WTC11 (cell line): ENCODE measurements at regions not wholly inside any gene's neighbourhood (a gene's known extent, or its start where the extent isn't known, plus 50 kb on each side); places are given as distances from the start of the nearest gene placed in this dataset.

Source experiments
- ATAC-seq: fragments of 200-7000 bp; cut with Tn5 transposase; 2 replicates; pipeline ENCODE4 v1.10.0; 2021; ENCODE audit warnings: mild to moderate bottlenecking, moderate library complexity
- CTCF ChIA-PET: fragments of 300-600 bp; sonication (Branson Sonifier 250); formaldehyde crosslinking; loops from one replicate; lab custom pipeline; 2021; ENCODE audit warnings: antibody characterized with exemption; lab: Charles Lee
- POLR2A ChIA-PET: fragments of 350-600 bp; sonication (Branson Sonifier 250); formaldehyde crosslinking; loops from one replicate; lab custom pipeline; 2021; ENCODE audit warnings: antibody characterized with exemption; lab: Charles Lee
- DNase-seq: peaks from one replicate; pipeline ENCODE4 v3.0.0; 2021; ENCODE audit warnings: low spot score
- H3K27ac Mint-ChIP-seq: 2 replicates; pipeline ENCODE4 v1.8.0; 2021; ENCODE audit warnings: mixed read lengths
- H3K27me3 Mint-ChIP-seq: 2 replicates; pipeline ENCODE4 v1.8.0; 2021; ENCODE audit warnings: low read depth, mild to moderate bottlenecking, moderate library complexity, mixed read lengths
- H3K36me3 Mint-ChIP-seq: 2 replicates; pipeline ENCODE4 v1.8.0; 2021; ENCODE audit warnings: mixed read lengths
- H3K4me1 Mint-ChIP-seq: 2 replicates; pipeline ENCODE4 v1.8.0; 2022; ENCODE audit warnings: mixed read lengths
- H3K4me3 Mint-ChIP-seq: 2 replicates; pipeline ENCODE4 v1.8.0; 2021; ENCODE audit warnings: mild to moderate bottlenecking, moderate library complexity, mixed read lengths
- H3K9me3 Mint-ChIP-seq: 2 replicates; pipeline ENCODE4 v1.8.0; 2021; ENCODE audit warnings: mixed read lengths
- EMX1 ChIP-seq: fragments of 250-450 bp; sonication (Bioruptor Pico); IDR thresholded peaks from 2 replicates; pipeline ENCODE4 v1.8.0; 2021; ENCODE audit warnings: mild to moderate bottlenecking
- FOXJ3 ChIP-seq: sonication (generic); formaldehyde crosslinking; IDR thresholded peaks from 2 replicates; pipeline ENCODE4 v1.9.0; 2021; ENCODE audit warnings: missing genetic modification reagents, mild to moderate bottlenecking, borderline replicate concordance
- GABPB1 ChIP-seq: sonication (generic); formaldehyde crosslinking; IDR thresholded peaks from 2 replicates; pipeline ENCODE4 v1.8.1; 2023; ENCODE audit warnings: mild to moderate bottlenecking, missing genetic modification reagents
- GRHL2 ChIP-seq: fragments of 250-450 bp; sonication (Bioruptor Pico); IDR thresholded peaks from 2 replicates; pipeline ENCODE4 v1.8.0; 2022; ENCODE audit warnings: mild to moderate bottlenecking, moderate library complexity; ENCODE audit not compliant: insufficient replicate concordance, severe bottlenecking
- HMGA2 ChIP-seq: fragments of 250-450 bp; sonication (Bioruptor Pico); IDR thresholded peaks from 2 replicates; pipeline ENCODE4 v1.4.0; 2021; ENCODE audit warnings: mild to moderate bottlenecking, moderate library complexity
- JUN ChIP-seq: sonication (generic); formaldehyde crosslinking; IDR thresholded peaks from 2 replicates; pipeline ENCODE4 v1.8.0; 2023; ENCODE audit warnings: mild to moderate bottlenecking, missing genetic modification reagents
- NFYB ChIP-seq: sonication (generic); formaldehyde crosslinking; conservative IDR thresholded peaks from 2 replicates; pipeline ENCODE4 v1.8.0; 2022; ENCODE audit warnings: low read depth, missing genetic modification reagents
- NR2C2 ChIP-seq: sonication (generic); formaldehyde crosslinking; IDR thresholded peaks from 2 replicates; pipeline ENCODE4 v1.8.0; 2022; ENCODE audit warnings: mild to moderate bottlenecking, missing genetic modification reagents
- OVOL2 ChIP-seq: fragments of 250-450 bp; sonication (Bioruptor Pico); IDR thresholded peaks from 2 replicates; pipeline ENCODE4 v1.9.0; 2021; ENCODE audit warnings: mild to moderate bottlenecking, borderline replicate concordance
- RORB ChIP-seq: fragments of 250-450 bp; sonication (Bioruptor Pico); IDR thresholded peaks from 2 replicates; pipeline ENCODE4 v1.9.0; 2021; ENCODE audit warnings: mild to moderate bottlenecking
- ZNF317 ChIP-seq: sonication (generic); formaldehyde crosslinking; IDR thresholded peaks from 2 replicates; pipeline ENCODE4 v1.8.1; 2023; ENCODE audit warnings: low read depth, mild to moderate bottlenecking, moderate library complexity, missing genetic modification reagents, borderline replicate concordance
- ZNF396 ChIP-seq: fragments of 250-450 bp; sonication (Bioruptor Pico); IDR thresholded peaks from 2 replicates; pipeline ENCODE4 v1.8.0; 2021; ENCODE audit warnings: mild to moderate bottlenecking, moderate library complexity, borderline replicate concordance
- TF ChIP-seq, protein P1 (sequence below): sonication (generic); formaldehyde crosslinking; IDR thresholded peaks from 2 replicates; pipeline ENCODE4 v1.8.0; 2022; ENCODE audit warnings: missing genetic modification reagents
- TF ChIP-seq, protein P2 (sequence below): sonication (generic); formaldehyde crosslinking; IDR thresholded peaks from 2 replicates; pipeline ENCODE4 v1.8.1; 2022; ENCODE audit warnings: mild to moderate bottlenecking, moderate library complexity, missing genetic modification reagents
- TF ChIP-seq, protein P3 (sequence below): sonication (generic); formaldehyde crosslinking; IDR thresholded peaks from 2 replicates; pipeline ENCODE4 v1.8.0; 2023; ENCODE audit warnings: missing genetic modification reagents, mild to moderate bottlenecking, borderline replicate concordance
- TF ChIP-seq, protein P4 (sequence below): fragments of 250-450 bp; sonication (Bioruptor Pico); IDR thresholded peaks from 2 replicates; pipeline ENCODE4 v1.9.0; 2021; ENCODE audit warnings: mild to moderate bottlenecking
- TF ChIP-seq, protein P5 (sequence below): sonication (generic); formaldehyde crosslinking; IDR thresholded peaks from 2 replicates; pipeline ENCODE4 v1.8.1; 2022; ENCODE audit warnings: missing genetic modification reagents, borderline replicate concordance

- Mint-ChIP-seq H3K4me1 (peaks cover 11% of the 10 kb centered on the region), H3K4me3 (no peak overlapping the region), H3K9me3 (no peaks in the 10 kb centered on the region), H3K27me3 (peaks cover 2% of the 10 kb centered on the region), H3K36me3 (no peaks in the 10 kb centered on the region), H3K27ac (no peak overlapping the region)
- CTCF ChIA-PET: interaction anchor here (0.8 to 4.4 kb wide), 3 partner anchors 10 to 249 kb away, joined by 3 to 24 read pairs (median 13); no protein-coding TSS in a partner anchor
- ATAC-seq (no peak), DNase-seq (no peak)
- POLR2A ChIA-PET: no interaction called here
- TF ChIP-seq GRHL2 (no peak), GABPB1 (CRISPR knock-in tag) (no peak)
Observed at GRCh38 chrX:110408949-110409588, 50.4 kb downstream of the RTL9 start.

- Mint-ChIP-seq H3K27me3 (peaks cover 4% of the 10 kb centered on the region), H3K4me3 (no peak overlapping the region), H3K27ac (no peak overlapping the region), H3K4me1 (peaks cover 7% of the 10 kb centered on the region), H3K9me3 (no peaks in the 10 kb centered on the region), H3K36me3 (no peaks in the 10 kb centered on the region)
- POLR2A ChIA-PET: no interaction called here
- DNase-seq (no peak), ATAC-seq (no peak)
- TF ChIP-seq OVOL2 (CRISPR knock-in tag): no peak
- TF ChIP-seq NFYB: no peak
- no peak for TF ChIP-seq ZNF317 (CRISPR knock-in tag)
- TF ChIP-seq RORB (CRISPR knock-in tag): no peak
- TF ChIP-seq, protein P1, sequence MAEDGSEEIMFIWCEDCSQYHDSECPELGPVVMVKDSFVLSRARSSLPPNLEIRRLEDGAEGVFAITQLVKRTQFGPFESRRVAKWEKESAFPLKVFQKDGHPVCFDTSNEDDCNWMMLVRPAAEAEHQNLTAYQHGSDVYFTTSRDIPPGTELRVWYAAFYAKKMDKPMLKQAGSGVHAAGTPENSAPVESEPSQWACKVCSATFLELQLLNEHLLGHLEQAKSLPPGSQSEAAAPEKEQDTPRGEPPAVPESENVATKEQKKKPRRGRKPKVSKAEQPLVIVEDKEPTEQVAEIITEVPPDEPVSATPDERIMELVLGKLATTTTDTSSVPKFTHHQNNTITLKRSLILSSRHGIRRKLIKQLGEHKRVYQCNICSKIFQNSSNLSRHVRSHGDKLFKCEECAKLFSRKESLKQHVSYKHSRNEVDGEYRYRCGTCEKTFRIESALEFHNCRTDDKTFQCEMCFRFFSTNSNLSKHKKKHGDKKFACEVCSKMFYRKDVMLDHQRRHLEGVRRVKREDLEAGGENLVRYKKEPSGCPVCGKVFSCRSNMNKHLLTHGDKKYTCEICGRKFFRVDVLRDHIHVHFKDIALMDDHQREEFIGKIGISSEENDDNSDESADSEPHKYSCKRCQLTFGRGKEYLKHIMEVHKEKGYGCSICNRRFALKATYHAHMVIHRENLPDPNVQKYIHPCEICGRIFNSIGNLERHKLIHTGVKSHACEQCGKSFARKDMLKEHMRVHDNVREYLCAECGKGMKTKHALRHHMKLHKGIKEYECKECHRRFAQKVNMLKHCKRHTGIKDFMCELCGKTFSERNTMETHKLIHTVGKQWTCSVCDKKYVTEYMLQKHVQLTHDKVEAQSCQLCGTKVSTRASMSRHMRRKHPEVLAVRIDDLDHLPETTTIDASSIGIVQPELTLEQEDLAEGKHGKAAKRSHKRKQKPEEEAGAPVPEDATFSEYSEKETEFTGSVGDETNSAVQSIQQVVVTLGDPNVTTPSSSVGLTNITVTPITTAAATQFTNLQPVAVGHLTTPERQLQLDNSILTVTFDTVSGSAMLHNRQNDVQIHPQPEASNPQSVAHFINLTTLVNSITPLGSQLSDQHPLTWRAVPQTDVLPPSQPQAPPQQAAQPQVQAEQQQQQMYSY: no peak
- TF ChIP-seq, protein P2, sequence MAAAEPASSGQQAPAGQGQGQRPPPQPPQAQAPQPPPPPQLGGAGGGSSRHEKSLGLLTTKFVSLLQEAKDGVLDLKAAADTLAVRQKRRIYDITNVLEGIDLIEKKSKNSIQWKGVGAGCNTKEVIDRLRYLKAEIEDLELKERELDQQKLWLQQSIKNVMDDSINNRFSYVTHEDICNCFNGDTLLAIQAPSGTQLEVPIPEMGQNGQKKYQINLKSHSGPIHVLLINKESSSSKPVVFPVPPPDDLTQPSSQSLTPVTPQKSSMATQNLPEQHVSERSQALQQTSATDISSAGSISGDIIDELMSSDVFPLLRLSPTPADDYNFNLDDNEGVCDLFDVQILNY (CRISPR knock-in tag): no peak
- no peak for TF ChIP-seq JUN (CRISPR knock-in tag)
- TF ChIP-seq, protein P3, sequence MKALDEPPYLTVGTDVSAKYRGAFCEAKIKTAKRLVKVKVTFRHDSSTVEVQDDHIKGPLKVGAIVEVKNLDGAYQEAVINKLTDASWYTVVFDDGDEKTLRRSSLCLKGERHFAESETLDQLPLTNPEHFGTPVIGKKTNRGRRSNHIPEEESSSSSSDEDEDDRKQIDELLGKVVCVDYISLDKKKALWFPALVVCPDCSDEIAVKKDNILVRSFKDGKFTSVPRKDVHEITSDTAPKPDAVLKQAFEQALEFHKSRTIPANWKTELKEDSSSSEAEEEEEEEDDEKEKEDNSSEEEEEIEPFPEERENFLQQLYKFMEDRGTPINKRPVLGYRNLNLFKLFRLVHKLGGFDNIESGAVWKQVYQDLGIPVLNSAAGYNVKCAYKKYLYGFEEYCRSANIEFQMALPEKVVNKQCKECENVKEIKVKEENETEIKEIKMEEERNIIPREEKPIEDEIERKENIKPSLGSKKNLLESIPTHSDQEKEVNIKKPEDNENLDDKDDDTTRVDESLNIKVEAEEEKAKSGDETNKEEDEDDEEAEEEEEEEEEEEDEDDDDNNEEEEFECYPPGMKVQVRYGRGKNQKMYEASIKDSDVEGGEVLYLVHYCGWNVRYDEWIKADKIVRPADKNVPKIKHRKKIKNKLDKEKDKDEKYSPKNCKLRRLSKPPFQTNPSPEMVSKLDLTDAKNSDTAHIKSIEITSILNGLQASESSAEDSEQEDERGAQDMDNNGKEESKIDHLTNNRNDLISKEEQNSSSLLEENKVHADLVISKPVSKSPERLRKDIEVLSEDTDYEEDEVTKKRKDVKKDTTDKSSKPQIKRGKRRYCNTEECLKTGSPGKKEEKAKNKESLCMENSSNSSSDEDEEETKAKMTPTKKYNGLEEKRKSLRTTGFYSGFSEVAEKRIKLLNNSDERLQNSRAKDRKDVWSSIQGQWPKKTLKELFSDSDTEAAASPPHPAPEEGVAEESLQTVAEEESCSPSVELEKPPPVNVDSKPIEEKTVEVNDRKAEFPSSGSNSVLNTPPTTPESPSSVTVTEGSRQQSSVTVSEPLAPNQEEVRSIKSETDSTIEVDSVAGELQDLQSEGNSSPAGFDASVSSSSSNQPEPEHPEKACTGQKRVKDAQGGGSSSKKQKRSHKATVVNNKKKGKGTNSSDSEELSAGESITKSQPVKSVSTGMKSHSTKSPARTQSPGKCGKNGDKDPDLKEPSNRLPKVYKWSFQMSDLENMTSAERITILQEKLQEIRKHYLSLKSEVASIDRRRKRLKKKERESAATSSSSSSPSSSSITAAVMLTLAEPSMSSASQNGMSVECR (CRISPR knock-in tag): no peak
- no peak for TF ChIP-seq EMX1 (CRISPR knock-in tag)
- no peak for TF ChIP-seq FOXJ3 (CRISPR knock-in tag)
- TF ChIP-seq, protein P4, sequence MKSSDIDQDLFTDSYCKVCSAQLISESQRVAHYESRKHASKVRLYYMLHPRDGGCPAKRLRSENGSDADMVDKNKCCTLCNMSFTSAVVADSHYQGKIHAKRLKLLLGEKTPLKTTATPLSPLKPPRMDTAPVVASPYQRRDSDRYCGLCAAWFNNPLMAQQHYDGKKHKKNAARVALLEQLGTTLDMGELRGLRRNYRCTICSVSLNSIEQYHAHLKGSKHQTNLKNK: no peak
- TF ChIP-seq NR2C2 (CRISPR knock-in tag): no peak
- no peak for TF ChIP-seq HMGA2 (CRISPR knock-in tag)
- no peak for TF ChIP-seq ZNF396 (CRISPR knock-in tag)
- TF ChIP-seq, protein P5, sequence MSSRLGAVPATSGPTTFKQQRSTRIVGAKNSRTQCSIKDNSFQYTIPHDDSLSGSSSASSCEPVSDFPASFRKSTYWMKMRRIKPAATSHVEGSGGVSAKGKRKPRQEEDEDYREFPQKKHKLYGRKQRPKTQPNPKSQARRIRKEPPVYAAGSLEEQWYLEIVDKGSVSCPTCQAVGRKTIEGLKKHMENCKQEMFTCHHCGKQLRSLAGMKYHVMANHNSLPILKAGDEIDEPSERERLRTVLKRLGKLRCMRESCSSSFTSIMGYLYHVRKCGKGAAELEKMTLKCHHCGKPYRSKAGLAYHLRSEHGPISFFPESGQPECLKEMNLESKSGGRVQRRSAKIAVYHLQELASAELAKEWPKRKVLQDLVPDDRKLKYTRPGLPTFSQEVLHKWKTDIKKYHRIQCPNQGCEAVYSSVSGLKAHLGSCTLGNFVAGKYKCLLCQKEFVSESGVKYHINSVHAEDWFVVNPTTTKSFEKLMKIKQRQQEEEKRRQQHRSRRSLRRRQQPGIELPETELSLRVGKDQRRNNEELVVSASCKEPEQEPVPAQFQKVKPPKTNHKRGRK (CRISPR knock-in tag): no peak
- CTCF ChIA-PET: interaction anchor here (2.2 to 4.4 kb wide), 4 partner anchors 9 to 263 kb away, joined by 13 to 59 read pairs (median 28); no protein-coding TSS in a partner anchor
Observed at GRCh38 chrX:110409925-110410324, 51.3 kb downstream of the RTL9 start.
